ENCODE measurements at regions not wholly inside any gene's neighbourhood (a gene's known extent, or its start where the extent isn't known, plus 50 kb on each side); places are given as distances from the start of the nearest gene placed in this dataset.

DNA sequence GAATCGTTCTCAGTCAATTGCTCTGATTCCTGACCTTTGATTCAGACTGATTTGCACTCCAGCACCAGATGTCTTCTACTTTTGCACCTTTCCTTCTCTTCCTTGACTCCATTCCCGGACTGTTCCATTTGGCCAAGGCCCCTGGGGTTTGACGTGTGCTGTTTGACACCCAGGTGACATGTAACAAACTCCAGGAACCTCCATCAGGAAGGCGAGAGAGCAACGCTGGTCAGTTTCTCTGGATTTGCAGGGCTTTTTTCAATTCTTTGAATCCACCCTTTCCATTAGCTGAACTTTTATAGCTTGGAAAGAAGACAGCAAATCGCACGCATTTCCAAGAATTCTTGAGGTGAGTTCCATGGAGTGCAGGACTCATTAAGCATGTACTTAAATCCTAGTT is 98.4 kb upstream of the FOXF1 start:
- no peak for TF ChIP-seq EZH2phosphoT487 (IDR thresholded peaks at IDR 0.05)
- TF ChIP-seq EZH2 (IDR thresholded peaks at IDR 0.05): no peak
- TF ChIP-seq CTCF (IDR thresholded peaks at IDR 0.05): no peak

All from neural progenitor cell (in vitro differentiated cells).